ENCODE measurements at regions not wholly inside any gene's neighbourhood (a gene's known extent, or its start where the extent isn't known, plus 50 kb on each side); places are given as distances from the start of the nearest gene placed in this dataset.

GRCh38 chr5:85538362-85538761 lies 1079.4 kb upstream of the COX7C start:
- H3K9me3 ChIP-seq: no peaks in the 10 kb centered on the region
- no peaks in the 10 kb centered on the region for H3K27me3 ChIP-seq
- intact Hi-C loops (cut with DNase I; ENCODE audit: low total_unique reads): no loop called here
- no peaks in the 10 kb centered on the region for H3K36me3 ChIP-seq
- no peak for DNase-seq (ENCODE audit: low spot score in 2 of 2)
- TF ChIP-seq POLR2A (IDR thresholded peaks at IDR 0.05) (no peak), POLR2AphosphoS5 (IDR thresholded peaks at IDR 0.05) (no peak), CTCF (IDR thresholded peaks at IDR 0.05) (no peak)
- H3K4me3 ChIP-seq: no peak overlapping the region
- no peaks in the 10 kb centered on the region for H3K4me1 ChIP-seq
- no peak overlapping the region for H3K27ac ChIP-seq

GRCh38 chr5:85545129-85545528 lies 1072.6 kb upstream of the COX7C start:
- H3K9me3 ChIP-seq: peaks cover 0 to 9% of the 10 kb centered on the region in 2 donors
- TF ChIP-seq CTCF (IDR thresholded peaks at IDR 0.05) (no peak), POLR2A (IDR thresholded peaks at IDR 0.05) (no peak), POLR2AphosphoS5 (IDR thresholded peaks at IDR 0.05) (no peak)
- H3K36me3 ChIP-seq: no peaks in the 10 kb centered on the region
- no peak overlapping the region for H3K27ac ChIP-seq
- intact Hi-C loops (cut with DNase I; ENCODE audit: low total_unique reads): no loop called here
- H3K4me1 ChIP-seq: no peaks in the 10 kb centered on the region
- H3K4me3 ChIP-seq: no peak overlapping the region
- no peaks in the 10 kb centered on the region for H3K27me3 ChIP-seq
- DNase-seq (ENCODE audit: low spot score in 2 of 2): no peak

GRCh38 chr5:85549229-85549628 lies 1068.5 kb upstream of the COX7C start:
- Histone ChIP-seq H3K27ac (no peak overlapping the region), H3K4me3 (no peak overlapping the region), H3K36me3 (no peaks in the 10 kb centered on the region), H3K9me3 (peaks cover 11 to 37% of the 10 kb centered on the region in 2 donors), H3K4me1 (no peaks in the 10 kb centered on the region), H3K27me3 (no peaks in the 10 kb centered on the region)
- intact Hi-C loops (cut with DNase I; ENCODE audit: low total_unique reads): no loop called here
- no peak for TF ChIP-seq POLR2AphosphoS5 (IDR thresholded peaks at IDR 0.05)
- TF ChIP-seq CTCF (IDR thresholded peaks at IDR 0.05): no peak
- DNase-seq (ENCODE audit: low spot score in 2 of 2): no peak

- H3K27me3 ChIP-seq: no peaks in the 10 kb centered on the region
- no peak overlapping the region for H3K4me3 ChIP-seq
- H3K9me3 ChIP-seq: peaks cover 11 to 42% of the 10 kb centered on the region in 2 donors
- no peak for DNase-seq (ENCODE audit: low spot score in 2 of 2)
- no peak overlapping the region for H3K27ac ChIP-seq
- intact Hi-C loops (cut with DNase I; ENCODE audit: low total_unique reads): no loop called here
- no peaks in the 10 kb centered on the region for H3K36me3 ChIP-seq
- H3K4me1 ChIP-seq: no peaks in the 10 kb centered on the region
- TF ChIP-seq POLR2A (IDR thresholded peaks at IDR 0.05): no peak
Observed at GRCh38 chr5:85549836-85550599, 1067.7 kb upstream of the COX7C start.

- Histone ChIP-seq H3K36me3 (no peaks in the 10 kb centered on the region), H3K27me3 (no peaks in the 10 kb centered on the region), H3K4me1 (no peaks in the 10 kb centered on the region), H3K4me3 (no peak overlapping the region), H3K9me3 (peaks cover 14 to 58% of the 10 kb centered on the region in 2 donors), H3K27ac (no peak overlapping the region)
- DNase-seq (ENCODE audit: low spot score in 2 of 2): no peak
- TF ChIP-seq POLR2A (IDR thresholded peaks at IDR 0.05) (no peak), POLR2AphosphoS5 (IDR thresholded peaks at IDR 0.05) (no peak), CTCF (IDR thresholded peaks at IDR 0.05) (no peak)
- intact Hi-C loops (cut with DNase I; ENCODE audit: low total_unique reads): no loop called here
Observed at GRCh38 chr5:85556464-85556863, 1061.3 kb upstream of the COX7C start.
